GM23338 (cell line): ENCODE measurements at regions not wholly inside any gene's neighbourhood (a gene's known extent, or its start where the extent isn't known, plus 50 kb on each side); places are given as distances from the start of the nearest gene placed in this dataset.
"Not testable (repeated sequence)": the region's sequence is repeated elsewhere in the genome, so short reads cannot be mapped to it uniquely, and the experiment has no call there.

ENCODE experiments used
- CREB1 ChIP-seq: fragments of 250-450 bp; sonication (Bioruptor Pico); IDR thresholded peaks from 2 replicates; pipeline ENCODE4 v1.5.0; 2020; ENCODE audit warnings: low read depth, mild to moderate bottlenecking, moderate library complexity
- EZH2 ChIP-seq: fragments of 200-600 bp; sonication (generic); IDR thresholded peaks from one replicate; pipeline ENCODE4 v1.8.0; 2017; ENCODE audit warnings: antibody characterized with exemption, mild to moderate bottlenecking, low read depth; ENCODE audit not compliant: unreplicated experiment
- EZH2phosphoT487 ChIP-seq: fragments of 200-600 bp; sonication (generic); IDR thresholded peaks from one replicate; pipeline ENCODE4 v1.8.1; 2018; ENCODE audit warnings: antibody characterized with exemption; ENCODE audit not compliant: unreplicated experiment
- JUNB ChIP-seq: IDR thresholded peaks from one replicate; pipeline ENCODE4 v1.6.1; 2016; ENCODE audit warnings: antibody characterized with exemption; ENCODE audit not compliant: unreplicated experiment
- POLR2AphosphoS5 ChIP-seq: IDR thresholded peaks from 2 replicates; pipeline ENCODE4 v1.6.1; 2016; ENCODE audit warnings: antibody characterized with exemption, low read depth
- STAT1 ChIP-seq: IDR thresholded peaks from one replicate; pipeline ENCODE4 v1.6.1; 2016; ENCODE audit warnings: antibody characterized with exemption; ENCODE audit not compliant: unreplicated experiment
- ZNF331 ChIP-seq: fragments of 250-450 bp; sonication (Bioruptor Pico); IDR thresholded peaks from 2 replicates; pipeline ENCODE4 v1.5.0; 2020; ENCODE audit warnings: low read depth, mild to moderate bottlenecking, moderate library complexity
- TF ChIP-seq, protein P1 (sequence below), 2 experiments: fragments of 200-600 bp in 1 of 2; sonication (generic) in 1 of 2; conservative IDR thresholded peaks; 2 replicates each; pipeline versions ENCODE4 v1.5.1 to v1.6.1; 2016 to 2017; ENCODE audit warnings: antibody characterized with exemption in 2 of 2, low read depth in 2 of 2, mild to moderate bottlenecking in 2 of 2, moderate library complexity in 1 of 2
- TF ChIP-seq, protein P2 (sequence below): IDR thresholded peaks from one replicate; pipeline ENCODE4 v1.6.1; 2018; ENCODE audit warnings: antibody characterized with exemption; ENCODE audit not compliant: unreplicated experiment
- TF ChIP-seq, protein P3 (sequence below): fragments of 250-450 bp; sonication (Bioruptor Pico); IDR thresholded peaks from 2 replicates; pipeline ENCODE4 v1.5.0; 2020; ENCODE audit warnings: mild to moderate bottlenecking, moderate library complexity

DNA sequence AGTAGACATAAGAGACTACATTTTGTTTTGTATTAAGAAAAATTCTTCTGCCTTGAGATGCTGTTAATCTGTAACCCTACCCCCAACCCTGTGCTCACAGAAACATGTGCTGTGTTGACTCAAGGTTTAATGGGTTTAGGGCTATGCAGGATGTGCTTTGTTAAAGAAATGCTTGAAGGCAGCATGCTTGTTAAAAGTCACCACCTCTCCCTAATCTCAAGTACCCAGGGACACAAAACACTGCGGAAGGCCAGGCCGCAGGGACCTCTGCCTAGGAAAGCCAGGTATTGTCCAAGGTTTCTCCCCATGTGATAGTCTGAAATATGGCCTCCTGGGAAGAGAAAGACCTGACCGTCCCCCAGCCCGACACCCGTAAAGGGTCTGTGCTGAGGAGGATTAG lies 947.7 kb upstream of the TMEFF2 start:
- TF ChIP-seq, protein P1, sequence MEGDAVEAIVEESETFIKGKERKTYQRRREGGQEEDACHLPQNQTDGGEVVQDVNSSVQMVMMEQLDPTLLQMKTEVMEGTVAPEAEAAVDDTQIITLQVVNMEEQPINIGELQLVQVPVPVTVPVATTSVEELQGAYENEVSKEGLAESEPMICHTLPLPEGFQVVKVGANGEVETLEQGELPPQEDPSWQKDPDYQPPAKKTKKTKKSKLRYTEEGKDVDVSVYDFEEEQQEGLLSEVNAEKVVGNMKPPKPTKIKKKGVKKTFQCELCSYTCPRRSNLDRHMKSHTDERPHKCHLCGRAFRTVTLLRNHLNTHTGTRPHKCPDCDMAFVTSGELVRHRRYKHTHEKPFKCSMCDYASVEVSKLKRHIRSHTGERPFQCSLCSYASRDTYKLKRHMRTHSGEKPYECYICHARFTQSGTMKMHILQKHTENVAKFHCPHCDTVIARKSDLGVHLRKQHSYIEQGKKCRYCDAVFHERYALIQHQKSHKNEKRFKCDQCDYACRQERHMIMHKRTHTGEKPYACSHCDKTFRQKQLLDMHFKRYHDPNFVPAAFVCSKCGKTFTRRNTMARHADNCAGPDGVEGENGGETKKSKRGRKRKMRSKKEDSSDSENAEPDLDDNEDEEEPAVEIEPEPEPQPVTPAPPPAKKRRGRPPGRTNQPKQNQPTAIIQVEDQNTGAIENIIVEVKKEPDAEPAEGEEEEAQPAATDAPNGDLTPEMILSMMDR (conservative IDR thresholded peaks at IDR 0.05; ENCODE audit: low read depth in 2 of 2): not testable (repeated sequence)
- TF ChIP-seq JUNB; EZH2phosphoT487; POLR2AphosphoS5; CREB1 (CRISPR knock-in tag); EZH2; ZNF331 (CRISPR knock-in tag); STAT1: not testable (repeated sequence)
- TF ChIP-seq, protein P2, sequence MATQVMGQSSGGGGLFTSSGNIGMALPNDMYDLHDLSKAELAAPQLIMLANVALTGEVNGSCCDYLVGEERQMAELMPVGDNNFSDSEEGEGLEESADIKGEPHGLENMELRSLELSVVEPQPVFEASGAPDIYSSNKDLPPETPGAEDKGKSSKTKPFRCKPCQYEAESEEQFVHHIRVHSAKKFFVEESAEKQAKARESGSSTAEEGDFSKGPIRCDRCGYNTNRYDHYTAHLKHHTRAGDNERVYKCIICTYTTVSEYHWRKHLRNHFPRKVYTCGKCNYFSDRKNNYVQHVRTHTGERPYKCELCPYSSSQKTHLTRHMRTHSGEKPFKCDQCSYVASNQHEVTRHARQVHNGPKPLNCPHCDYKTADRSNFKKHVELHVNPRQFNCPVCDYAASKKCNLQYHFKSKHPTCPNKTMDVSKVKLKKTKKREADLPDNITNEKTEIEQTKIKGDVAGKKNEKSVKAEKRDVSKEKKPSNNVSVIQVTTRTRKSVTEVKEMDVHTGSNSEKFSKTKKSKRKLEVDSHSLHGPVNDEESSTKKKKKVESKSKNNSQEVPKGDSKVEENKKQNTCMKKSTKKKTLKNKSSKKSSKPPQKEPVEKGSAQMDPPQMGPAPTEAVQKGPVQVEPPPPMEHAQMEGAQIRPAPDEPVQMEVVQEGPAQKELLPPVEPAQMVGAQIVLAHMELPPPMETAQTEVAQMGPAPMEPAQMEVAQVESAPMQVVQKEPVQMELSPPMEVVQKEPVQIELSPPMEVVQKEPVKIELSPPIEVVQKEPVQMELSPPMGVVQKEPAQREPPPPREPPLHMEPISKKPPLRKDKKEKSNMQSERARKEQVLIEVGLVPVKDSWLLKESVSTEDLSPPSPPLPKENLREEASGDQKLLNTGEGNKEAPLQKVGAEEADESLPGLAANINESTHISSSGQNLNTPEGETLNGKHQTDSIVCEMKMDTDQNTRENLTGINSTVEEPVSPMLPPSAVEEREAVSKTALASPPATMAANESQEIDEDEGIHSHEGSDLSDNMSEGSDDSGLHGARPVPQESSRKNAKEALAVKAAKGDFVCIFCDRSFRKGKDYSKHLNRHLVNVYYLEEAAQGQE: not testable (repeated sequence)
- TF ChIP-seq, protein P3, sequence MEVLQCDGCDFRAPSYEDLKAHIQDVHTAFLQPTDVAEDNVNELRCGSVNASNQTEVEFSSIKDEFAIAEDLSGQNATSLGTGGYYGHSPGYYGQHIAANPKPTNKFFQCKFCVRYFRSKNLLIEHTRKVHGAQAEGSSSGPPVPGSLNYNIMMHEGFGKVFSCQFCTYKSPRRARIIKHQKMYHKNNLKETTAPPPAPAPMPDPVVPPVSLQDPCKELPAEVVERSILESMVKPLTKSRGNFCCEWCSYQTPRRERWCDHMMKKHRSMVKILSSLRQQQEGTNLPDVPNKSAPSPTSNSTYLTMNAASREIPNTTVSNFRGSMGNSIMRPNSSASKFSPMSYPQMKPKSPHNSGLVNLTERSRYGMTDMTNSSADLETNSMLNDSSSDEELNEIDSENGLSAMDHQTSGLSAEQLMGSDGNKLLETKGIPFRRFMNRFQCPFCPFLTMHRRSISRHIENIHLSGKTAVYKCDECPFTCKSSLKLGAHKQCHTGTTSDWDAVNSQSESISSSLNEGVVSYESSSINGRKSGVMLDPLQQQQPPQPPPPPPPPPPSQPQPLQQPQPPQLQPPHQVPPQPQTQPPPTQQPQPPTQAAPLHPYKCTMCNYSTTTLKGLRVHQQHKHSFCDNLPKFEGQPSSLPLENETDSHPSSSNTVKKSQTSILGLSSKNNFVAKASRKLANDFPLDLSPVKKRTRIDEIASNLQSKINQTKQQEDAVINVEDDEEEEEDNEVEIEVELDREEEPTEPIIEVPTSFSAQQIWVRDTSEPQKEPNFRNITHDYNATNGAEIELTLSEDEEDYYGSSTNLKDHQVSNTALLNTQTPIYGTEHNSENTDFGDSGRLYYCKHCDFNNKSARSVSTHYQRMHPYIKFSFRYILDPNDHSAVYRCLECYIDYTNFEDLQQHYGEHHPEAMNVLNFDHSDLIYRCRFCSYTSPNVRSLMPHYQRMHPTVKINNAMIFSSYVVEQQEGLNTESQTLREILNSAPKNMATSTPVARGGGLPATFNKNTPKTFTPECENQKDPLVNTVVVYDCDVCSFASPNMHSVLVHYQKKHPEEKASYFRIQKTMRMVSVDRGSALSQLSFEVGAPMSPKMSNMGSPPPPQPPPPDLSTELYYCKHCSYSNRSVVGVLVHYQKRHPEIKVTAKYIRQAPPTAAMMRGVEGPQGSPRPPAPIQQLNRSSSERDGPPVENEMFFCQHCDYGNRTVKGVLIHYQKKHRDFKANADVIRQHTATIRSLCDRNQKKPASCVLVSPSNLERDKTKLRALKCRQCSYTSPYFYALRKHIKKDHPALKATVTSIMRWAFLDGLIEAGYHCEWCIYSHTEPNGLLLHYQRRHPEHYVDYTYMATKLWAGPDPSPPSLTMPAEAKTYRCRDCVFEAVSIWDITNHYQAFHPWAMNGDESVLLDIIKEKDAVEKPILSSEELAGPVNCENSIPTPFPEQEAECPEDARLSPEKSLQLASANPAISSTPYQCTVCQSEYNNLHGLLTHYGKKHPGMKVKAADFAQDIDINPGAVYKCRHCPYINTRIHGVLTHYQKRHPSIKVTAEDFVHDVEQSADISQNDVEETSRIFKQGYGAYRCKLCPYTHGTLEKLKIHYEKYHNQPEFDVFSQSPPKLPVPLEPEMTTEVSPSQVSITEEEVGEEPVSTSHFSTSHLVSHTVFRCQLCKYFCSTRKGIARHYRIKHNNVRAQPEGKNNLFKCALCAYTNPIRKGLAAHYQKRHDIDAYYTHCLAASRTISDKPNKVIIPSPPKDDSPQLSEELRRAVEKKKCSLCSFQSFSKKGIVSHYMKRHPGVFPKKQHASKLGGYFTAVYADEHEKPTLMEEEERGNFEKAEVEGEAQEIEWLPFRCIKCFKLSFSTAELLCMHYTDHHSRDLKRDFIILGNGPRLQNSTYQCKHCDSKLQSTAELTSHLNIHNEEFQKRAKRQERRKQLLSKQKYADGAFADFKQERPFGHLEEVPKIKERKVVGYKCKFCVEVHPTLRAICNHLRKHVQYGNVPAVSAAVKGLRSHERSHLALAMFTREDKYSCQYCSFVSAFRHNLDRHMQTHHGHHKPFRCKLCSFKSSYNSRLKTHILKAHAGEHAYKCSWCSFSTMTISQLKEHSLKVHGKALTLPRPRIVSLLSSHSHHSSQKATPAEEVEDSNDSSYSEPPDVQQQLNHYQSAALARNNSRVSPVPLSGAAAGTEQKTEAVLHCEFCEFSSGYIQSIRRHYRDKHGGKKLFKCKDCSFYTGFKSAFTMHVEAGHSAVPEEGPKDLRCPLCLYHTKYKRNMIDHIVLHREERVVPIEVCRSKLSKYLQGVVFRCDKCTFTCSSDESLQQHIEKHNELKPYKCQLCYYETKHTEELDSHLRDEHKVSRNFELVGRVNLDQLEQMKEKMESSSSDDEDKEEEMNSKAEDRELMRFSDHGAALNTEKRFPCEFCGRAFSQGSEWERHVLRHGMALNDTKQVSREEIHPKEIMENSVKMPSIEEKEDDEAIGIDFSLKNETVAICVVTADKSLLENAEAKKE (CRISPR knock-in tag): not testable (repeated sequence)
